Upper lobe of left lung (tissue), 6 donors: ENCODE measurements at regions not wholly inside any gene's neighbourhood (a gene's known extent, or its start where the extent isn't known, plus 50 kb on each side); places are given as distances from the start of the nearest gene placed in this dataset.

Source experiments
- ATAC-seq, 2 donors: fragments of 200-7000 bp; cut with Tn5 transposase; one replicate each; pipeline ENCODE4 v1.9.1; 2022; ENCODE audit warnings: mild to moderate bottlenecking in 2 of 2, moderate library complexity in 2 of 2; ENCODE audit not compliant: low FRiP score in 2 of 2
- DNase-seq, 2 donors: peaks; one replicate each; pipeline ENCODE4 v3.0.0-alpha.2; 2019 to 2020
- H3K27ac ChIP-seq, 4 donors: fragments of 200-600 bp; sonication (generic); one replicate each; pipeline ENCODE4 v1.5.1; 2016 to 2019
- H3K27me3 ChIP-seq, 4 donors: fragments of 200-600 bp; sonication (generic); one replicate each; pipeline ENCODE4 v1.5.1; 2017 to 2019
- H3K36me3 ChIP-seq, 4 donors: fragments of 200-600 bp; sonication (generic); one replicate each; pipeline ENCODE4 v1.5.1; 2016 to 2019
- H3K4me1 ChIP-seq, 4 donors: fragments of 200-600 bp; sonication (generic); one replicate each; pipeline ENCODE4 v1.5.1; 2018 to 2019
- H3K4me3 ChIP-seq, 4 donors: fragments of 200-600 bp; sonication (generic); one replicate each; pipeline ENCODE4 v1.5.1; 2017 to 2019; ENCODE audit warnings: mild to moderate bottlenecking in 2 of 4, moderate library complexity in 1 of 4
- H3K9me3 ChIP-seq, 4 donors: fragments of 200-600 bp; sonication (generic); one replicate each; pipeline ENCODE4 v1.5.1; 2018 to 2019
- EP300 ChIP-seq, 4 donors: sonication (generic); formaldehyde crosslinking; IDR thresholded peaks; one replicate each; pipeline ENCODE4 v1.5.1; 2017; ENCODE audit warnings: antibody characterized with exemption in 4 of 4, control low read depth in 2 of 4
- POLR2A ChIP-seq, 4 donors: fragments of 450-650 bp; IDR thresholded peaks; one replicate each; pipeline ENCODE4 v1.5.1; 2016 to 2017; ENCODE audit warnings: antibody characterized with exemption in 4 of 4, mild to moderate bottlenecking in 2 of 4
- POLR2AphosphoS5 ChIP-seq, 2 donors: sonication (generic); formaldehyde crosslinking; IDR thresholded peaks; one replicate each; pipeline ENCODE4 v1.5.1; 2017; ENCODE audit warnings: antibody characterized with exemption in 2 of 2
- WGBS, 2 donors: methylation state at CpG; one replicate each; pipeline ENCODE4 v1.1.5; 2017 to 2018; 5-methylcytosine and 5-hydroxymethylcytosine counted together
- TF ChIP-seq, protein P1 (sequence below), 6 experiments: fragments of 450-650 bp in 4 of 6; fragments of 200-600 bp in 2 of 6; sonication (generic) in 2 of 6; IDR thresholded peaks; one replicate each; pipeline ENCODE4 v1.5.1; 2016 to 2019; ENCODE audit warnings: antibody characterized with exemption in 6 of 6
- donor health status: DM: no; HTN: no; CAD: no; lungs with moderate emphysema.
- donor health status: DM: no; HTN: yes; CAD: no; lungs with severe emphysema.

DNA sequence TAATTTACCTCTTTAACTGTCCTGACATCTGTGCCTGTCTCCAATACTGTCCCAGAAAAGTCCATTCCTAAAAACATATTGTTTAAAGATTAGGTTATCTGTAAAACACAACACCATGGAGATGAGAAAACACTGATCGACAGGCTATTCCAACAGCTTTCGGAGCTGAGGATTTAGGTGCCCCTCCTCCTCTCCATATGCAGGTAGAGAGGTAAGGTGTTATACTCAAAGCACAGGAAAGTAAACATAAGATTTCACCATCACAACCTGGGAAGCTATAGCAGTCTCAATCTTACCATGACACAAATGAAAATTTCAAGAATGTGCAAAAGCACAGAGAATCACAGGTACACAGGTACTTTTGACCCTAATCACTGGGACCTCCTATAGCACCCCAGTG is 60.9 kb upstream of the RASAL2 start:
- ATAC-seq (no peak), DNase-seq (peak in 1 of 2 donors; percentile 29)
- H3K36me3 ChIP-seq: peaks cover 0 to 2% (median 0%) of the 10 kb centered on the region in 4 donors
- no peaks in the 10 kb centered on the region for H3K27me3 ChIP-seq
- H3K27ac ChIP-seq: peak overlapping the region in 1 of 4 donors; percentile 48
- no peaks in the 10 kb centered on the region for H3K9me3 ChIP-seq
- TF ChIP-seq POLR2A (IDR thresholded peaks at IDR 0.05) (no peak), POLR2AphosphoS5 (IDR thresholded peaks at IDR 0.05) (no peak), EP300 (IDR thresholded peaks at IDR 0.05) (no peak)
- TF ChIP-seq, protein P1, sequence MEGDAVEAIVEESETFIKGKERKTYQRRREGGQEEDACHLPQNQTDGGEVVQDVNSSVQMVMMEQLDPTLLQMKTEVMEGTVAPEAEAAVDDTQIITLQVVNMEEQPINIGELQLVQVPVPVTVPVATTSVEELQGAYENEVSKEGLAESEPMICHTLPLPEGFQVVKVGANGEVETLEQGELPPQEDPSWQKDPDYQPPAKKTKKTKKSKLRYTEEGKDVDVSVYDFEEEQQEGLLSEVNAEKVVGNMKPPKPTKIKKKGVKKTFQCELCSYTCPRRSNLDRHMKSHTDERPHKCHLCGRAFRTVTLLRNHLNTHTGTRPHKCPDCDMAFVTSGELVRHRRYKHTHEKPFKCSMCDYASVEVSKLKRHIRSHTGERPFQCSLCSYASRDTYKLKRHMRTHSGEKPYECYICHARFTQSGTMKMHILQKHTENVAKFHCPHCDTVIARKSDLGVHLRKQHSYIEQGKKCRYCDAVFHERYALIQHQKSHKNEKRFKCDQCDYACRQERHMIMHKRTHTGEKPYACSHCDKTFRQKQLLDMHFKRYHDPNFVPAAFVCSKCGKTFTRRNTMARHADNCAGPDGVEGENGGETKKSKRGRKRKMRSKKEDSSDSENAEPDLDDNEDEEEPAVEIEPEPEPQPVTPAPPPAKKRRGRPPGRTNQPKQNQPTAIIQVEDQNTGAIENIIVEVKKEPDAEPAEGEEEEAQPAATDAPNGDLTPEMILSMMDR (IDR thresholded peaks at IDR 0.05): no peak
- no peak overlapping the region for H3K4me3 ChIP-seq
- WGBS, 2 donors: 55 to 79% methylated on average over 2 of the region's 2 CpGs
- H3K4me1 ChIP-seq: peaks cover 16 to 33% (median 21%) of the 10 kb centered on the region in 4 donors

DNA sequence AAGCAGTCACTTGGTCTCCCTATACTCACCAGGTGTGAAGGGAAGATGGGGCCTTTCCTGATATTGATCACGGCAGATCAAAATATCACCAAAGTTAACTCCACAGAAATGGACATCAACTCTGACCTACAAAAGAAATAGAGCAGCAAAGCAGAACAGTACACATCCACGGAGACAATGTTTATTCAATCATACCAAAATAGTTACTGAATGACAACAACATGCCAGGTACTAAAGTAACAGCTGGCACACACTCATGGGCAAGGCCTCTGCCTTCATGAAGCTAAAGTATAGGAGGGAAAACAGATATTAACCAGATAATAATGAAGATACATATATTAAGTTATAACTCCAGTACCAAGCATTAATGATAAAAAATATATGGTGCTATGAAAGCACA is 59.2 kb upstream of the RASAL2 start:
- 52 to 70% methylated on average over 2 of the region's 2 CpGs for WGBS, 2 donors
- TF ChIP-seq, protein P1 (IDR thresholded peaks at IDR 0.05): no peak
- no peak for TF ChIP-seq POLR2A (IDR thresholded peaks at IDR 0.05)
- no peak for TF ChIP-seq POLR2AphosphoS5 (IDR thresholded peaks at IDR 0.05)
- no peak for TF ChIP-seq EP300 (IDR thresholded peaks at IDR 0.05)
- ATAC-seq: no peak
- H3K4me1 ChIP-seq: peaks cover 16 to 40% (median 24%) of the 10 kb centered on the region in 4 donors
- H3K4me3 ChIP-seq: no peak overlapping the region
- H3K27ac ChIP-seq: peak overlapping the region in 2 of 4 donors; percentile 10 to 48
- no peak for DNase-seq
- no peaks in the 10 kb centered on the region for H3K9me3 ChIP-seq
- H3K27me3 ChIP-seq: no peaks in the 10 kb centered on the region
- H3K36me3 ChIP-seq: peaks cover 0 to 2% (median 0%) of the 10 kb centered on the region in 4 donors

DNA sequence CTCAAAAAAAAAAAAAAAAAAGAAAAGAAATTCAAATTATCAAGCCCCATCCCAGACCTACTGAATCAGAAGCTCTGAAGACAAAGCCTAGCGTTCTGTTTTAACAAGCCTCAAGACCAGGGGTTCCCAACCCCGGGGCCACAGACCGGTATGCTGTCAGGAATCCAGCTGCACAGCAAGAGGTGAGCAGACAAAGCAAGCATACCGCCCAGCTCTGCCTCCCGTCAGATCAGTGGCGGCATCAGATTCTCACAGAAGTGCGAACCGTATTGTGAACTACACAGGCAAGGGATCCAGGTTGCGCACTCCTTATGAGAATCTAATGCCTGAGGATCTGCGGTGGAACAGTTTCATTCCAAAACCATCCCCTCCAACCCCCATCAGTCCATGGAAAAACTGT is 57.8 kb upstream of the RASAL2 start:
- no peaks in the 10 kb centered on the region for H3K36me3 ChIP-seq
- H3K27me3 ChIP-seq: no peaks in the 10 kb centered on the region
- H3K27ac ChIP-seq: no peak overlapping the region
- no peaks in the 10 kb centered on the region for H3K9me3 ChIP-seq
- DNase-seq: no peak
- H3K4me1 ChIP-seq: peaks cover 16 to 40% (median 24%) of the 10 kb centered on the region in 4 donors
- no peak overlapping the region for H3K4me3 ChIP-seq
- 96 to 98% methylated on average over 10 of the region's 10 CpGs for WGBS, 2 donors
- no peak for ATAC-seq
- TF ChIP-seq EP300 (IDR thresholded peaks at IDR 0.05): no peak
- TF ChIP-seq, protein P1 (IDR thresholded peaks at IDR 0.05): no peak
- TF ChIP-seq POLR2AphosphoS5 (IDR thresholded peaks at IDR 0.05): no peak
- no peak for TF ChIP-seq POLR2A (IDR thresholded peaks at IDR 0.05)

DNA sequence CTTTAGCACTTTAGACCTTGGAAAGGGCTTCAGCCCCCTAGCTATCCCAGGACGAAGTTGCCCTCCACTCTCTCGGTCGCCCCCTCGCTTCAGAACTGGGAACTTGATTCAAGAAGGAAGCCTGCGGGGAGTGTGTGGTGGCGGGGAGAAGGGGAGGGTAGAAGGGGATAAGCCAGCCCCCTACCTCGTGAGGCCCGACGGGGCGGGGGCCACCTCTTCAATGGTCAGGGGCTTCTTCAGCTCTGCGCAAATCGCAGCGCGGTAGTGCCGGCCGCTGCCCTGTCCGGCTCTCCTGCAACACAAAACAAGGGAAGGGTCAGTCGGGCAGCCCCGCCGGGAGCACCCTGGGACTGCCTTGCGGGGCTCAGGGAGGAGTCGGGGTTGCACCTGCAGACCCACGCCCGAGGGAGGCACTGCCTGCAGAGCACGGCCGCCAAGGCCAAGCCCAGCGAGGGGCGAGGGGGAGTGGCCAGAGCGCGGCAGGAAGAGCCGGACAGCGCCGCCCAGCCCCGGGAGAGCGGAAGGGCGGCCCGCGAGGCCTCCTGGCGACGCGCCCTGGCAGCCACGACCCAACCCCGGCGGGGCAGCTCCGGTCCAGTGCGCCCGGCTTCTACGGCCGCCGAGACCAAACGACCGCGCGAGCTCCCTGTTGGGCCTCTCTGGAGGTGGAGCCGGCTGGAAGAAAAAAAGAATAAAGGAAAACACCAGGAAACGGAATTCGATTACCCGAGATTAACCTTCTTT is 56.2 kb upstream of the RASAL2 start:
- H3K36me3 ChIP-seq: no peaks in the 10 kb centered on the region
- no peaks in the 10 kb centered on the region for H3K9me3 ChIP-seq
- peak overlapping the region; percentile 56 to 82 (median 70) for H3K27ac ChIP-seq
- no peaks in the 10 kb centered on the region for H3K27me3 ChIP-seq
- 4 to 7% methylated on average over 26 to 54 of the region's 58 CpGs for WGBS, 2 donors
- H3K4me1 ChIP-seq: peaks cover 8 to 30% (median 15%) of the 10 kb centered on the region in 4 donors
- ATAC-seq (peak; percentile 96 to 99), DNase-seq (peak; percentile 85 to 97)
- TF ChIP-seq, protein P1 (IDR thresholded peaks at IDR 0.05): peak; percentile 48 to 80 (median 68)
- TF ChIP-seq POLR2A (IDR thresholded peaks at IDR 0.05) (peak in 3 of 4 donors; percentile 14 to 65 (median 16)), EP300 (IDR thresholded peaks at IDR 0.05) (no peak), POLR2AphosphoS5 (IDR thresholded peaks at IDR 0.05) (peak; percentile 48 to 67)
- peak overlapping the region; percentile 52 to 81 (median 59) for H3K4me3 ChIP-seq
